Astrocyte of the spinal cord (primary cell): ENCODE measurements at regions not wholly inside any gene's neighbourhood (a gene's known extent, or its start where the extent isn't known, plus 50 kb on each side); places are given as distances from the start of the nearest gene placed in this dataset.

Source experiments
- DNase-seq: peaks from one replicate; pipeline ENCODE4 v3.0.0; 2011; ENCODE audit warnings: low read depth, low spot score
- H3K4me3 ChIP-seq: 2 replicates; pipeline ENCODE4 v1.5.1; 2011; ENCODE audit warnings: low read depth, mild to moderate bottlenecking, low read length, moderate library complexity
- CTCF ChIP-seq: IDR thresholded peaks from 2 replicates; pipeline ENCODE4 v1.5.1; 2012; ENCODE audit warnings: low read depth, mild to moderate bottlenecking, low read length, inconsistent platforms
- in situ Hi-C: cut with HindIII; loops from 2 replicates; pipeline ENCODE4 v1.10.0; 2017; ENCODE audit warnings: low sequenced_read_pairs

- no peak for TF ChIP-seq CTCF
- in situ Hi-C loops = no loop called here
- DNase-seq = no peak
- no peak overlapping the region for H3K4me3 ChIP-seq
Observed at GRCh38 chr2:187855689-187856088, 301.5 kb upstream of the TFPI start.

GRCh38 chr2:187857826-187858225, 303.6 kb upstream of the TFPI start:
- no peak for DNase-seq
- no peak overlapping the region for H3K4me3 ChIP-seq
- no peak for TF ChIP-seq CTCF
- in situ Hi-C loops = no loop called here

- in situ Hi-C loops = no loop called here
- no peak for DNase-seq
- no peak for TF ChIP-seq CTCF
- no peak overlapping the region for H3K4me3 ChIP-seq
Observed at GRCh38 chr2:187862715-187863114, 308.5 kb upstream of the TFPI start.

GRCh38 chr2:187865025-187865424, 310.8 kb upstream of the TFPI start:
- H3K4me3 ChIP-seq = no peak overlapping the region
- DNase-seq = no peak
- in situ Hi-C loops = no loop called here
- no peak for TF ChIP-seq CTCF

DNA sequence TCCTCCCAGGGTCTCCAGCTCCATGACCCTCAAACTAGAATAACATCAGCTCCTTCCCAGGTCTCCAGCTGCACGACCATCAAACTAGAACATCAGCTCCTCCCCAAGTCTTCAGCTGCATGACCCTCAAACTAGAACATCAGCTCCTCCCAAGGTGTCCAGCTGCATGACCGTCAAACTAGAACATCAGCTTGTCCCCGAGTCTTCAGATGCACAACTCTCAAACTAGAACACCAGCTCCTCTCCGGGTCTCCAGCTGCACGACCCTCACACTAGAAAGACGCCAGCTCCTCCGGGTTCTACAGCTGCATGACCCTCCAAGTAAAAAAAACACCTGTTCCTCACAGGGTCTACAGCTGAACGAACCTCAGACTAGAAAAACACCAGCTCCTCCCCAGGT, 312.9 kb upstream of the TFPI start:
- DNase-seq = no peak
- in situ Hi-C loops = no loop called here
- TF ChIP-seq CTCF = no peak
- H3K4me3 ChIP-seq = no peak overlapping the region

- no peak for DNase-seq
- no peak overlapping the region for H3K4me3 ChIP-seq
- in situ Hi-C loops = no loop called here
- no peak for TF ChIP-seq CTCF
Observed at GRCh38 chr2:187869195-187869594, 315.0 kb upstream of the TFPI start.

DNA sequence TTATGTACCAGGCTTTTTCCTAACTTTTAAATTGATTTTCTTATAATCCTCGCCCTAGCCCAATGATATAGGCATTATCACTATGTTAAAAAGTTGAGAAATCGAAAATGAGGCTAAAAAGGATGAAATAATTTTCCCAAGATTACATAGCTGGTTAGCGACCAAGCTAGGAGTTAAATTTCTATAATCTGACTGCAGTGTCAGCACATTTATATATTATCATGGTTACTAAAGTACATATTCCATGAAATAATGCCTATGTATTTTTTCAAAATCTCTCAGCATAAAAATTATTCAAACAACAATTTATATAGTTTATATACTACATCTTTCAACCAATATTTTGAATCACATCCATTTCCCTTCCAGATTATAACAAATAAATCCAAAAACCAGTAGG, 317.3 kb upstream of the TFPI start:
- in situ Hi-C loops = no loop called here
- no peak for DNase-seq
- H3K4me3 ChIP-seq = no peak overlapping the region
- no peak for TF ChIP-seq CTCF
